GM19397 (cell line): ENCODE measurements at regions not wholly inside any gene's neighbourhood (a gene's known extent, or its start where the extent isn't known, plus 50 kb on each side); places are given as distances from the start of the nearest gene placed in this dataset.

ENCODE experiments used
- ATAC-seq: cut with Tn5 transposase; IDR thresholded peaks from one replicate; pipeline ENCODE4 v1.9.1; 2021; ENCODE audit warnings: mild to moderate bottlenecking, moderate library complexity; ENCODE audit not compliant: unreplicated experiment

DNA sequence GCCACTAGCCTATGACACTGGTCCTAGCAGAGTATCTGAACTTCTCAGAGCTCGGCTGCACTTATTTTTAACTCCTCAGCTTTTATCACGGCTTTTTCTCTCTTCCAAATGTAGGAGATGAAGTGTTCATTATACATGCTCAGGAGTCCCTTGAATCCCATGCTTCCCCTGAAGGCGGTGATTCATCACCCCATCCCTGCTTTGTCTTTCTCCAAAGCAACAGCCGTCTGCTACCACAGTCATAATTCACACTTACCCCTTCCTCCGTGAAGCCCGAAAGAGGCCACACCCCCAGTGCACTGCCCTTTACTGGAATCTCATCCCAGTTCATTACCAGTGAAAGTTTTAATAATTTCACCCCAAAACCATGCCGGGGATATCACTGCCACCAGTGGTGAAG, 301.5 kb upstream of the SHH start:
- ATAC-seq, result no peak

DNA sequence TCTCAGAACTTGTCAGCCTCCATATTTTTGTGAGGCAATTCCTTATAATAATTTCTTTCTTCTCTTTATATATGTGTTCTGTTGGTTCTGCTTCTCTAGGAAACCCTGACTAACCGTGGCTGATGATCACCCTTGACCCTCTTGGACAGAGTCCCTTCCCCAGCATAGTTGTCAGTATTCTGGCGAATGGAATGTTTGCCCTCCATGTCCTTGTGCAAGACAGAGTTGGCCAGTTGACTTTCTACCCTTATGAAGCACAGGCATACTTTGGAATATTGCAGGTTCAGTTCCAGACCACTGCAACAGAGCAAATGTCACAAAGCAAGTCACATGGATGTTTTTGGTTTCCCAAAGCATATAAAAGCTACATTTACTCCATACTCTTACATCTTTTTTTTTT, 297.7 kb upstream of the SHH start:
- ATAC-seq, result no peak

DNA sequence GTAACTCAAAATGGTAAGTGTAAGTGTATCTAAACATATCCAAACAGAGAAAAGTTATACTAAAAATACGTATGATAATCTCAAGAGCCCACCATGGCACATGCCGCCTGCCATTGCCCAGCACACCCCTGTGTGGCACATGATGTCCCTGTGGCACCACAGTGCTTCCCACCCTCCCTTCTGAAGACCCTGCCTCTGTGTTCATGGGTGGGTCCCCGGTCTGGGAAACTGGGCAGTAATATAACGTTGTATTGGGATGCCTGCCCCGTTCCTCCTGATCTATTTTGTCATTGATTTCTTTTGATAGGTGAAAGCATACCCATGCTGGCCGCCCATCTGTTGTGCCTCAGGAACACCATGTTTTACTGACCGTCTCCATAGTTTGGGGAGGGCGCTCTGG, 296.8 kb upstream of the SHH start:
- no peak for ATAC-seq

DNA sequence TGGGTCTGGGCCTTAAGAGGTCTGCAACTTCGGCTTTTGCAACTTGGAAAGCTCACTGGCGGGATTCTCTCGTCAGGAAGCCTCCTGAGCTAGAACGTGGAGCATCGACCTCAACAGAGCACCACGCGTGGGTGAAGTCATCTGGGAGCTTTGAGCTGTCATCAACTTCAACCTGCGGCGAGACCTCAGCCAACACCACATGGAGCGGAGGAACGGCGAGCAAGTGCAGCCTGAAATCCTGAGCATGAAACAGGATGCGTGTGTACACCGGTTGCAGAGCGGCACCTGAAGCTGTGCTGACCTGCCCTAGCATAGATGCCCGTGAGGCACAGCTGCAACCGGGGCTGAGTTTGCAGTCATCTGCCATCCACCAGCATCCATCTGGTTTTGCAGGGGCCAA, 295.7 kb upstream of the SHH start:
- ATAC-seq, result no peak

- ATAC-seq, result no peak
Observed at GRCh38 chr7:156106107-156106426, 293.8 kb upstream of the SHH start.

- ATAC-seq, result no peak
Observed at GRCh38 chr7:156105337-156106106, 293.3 kb upstream of the SHH start.

GRCh38 chr7:156104501-156105336, 292.5 kb upstream of the SHH start:
- ATAC-seq, result no peak

DNA sequence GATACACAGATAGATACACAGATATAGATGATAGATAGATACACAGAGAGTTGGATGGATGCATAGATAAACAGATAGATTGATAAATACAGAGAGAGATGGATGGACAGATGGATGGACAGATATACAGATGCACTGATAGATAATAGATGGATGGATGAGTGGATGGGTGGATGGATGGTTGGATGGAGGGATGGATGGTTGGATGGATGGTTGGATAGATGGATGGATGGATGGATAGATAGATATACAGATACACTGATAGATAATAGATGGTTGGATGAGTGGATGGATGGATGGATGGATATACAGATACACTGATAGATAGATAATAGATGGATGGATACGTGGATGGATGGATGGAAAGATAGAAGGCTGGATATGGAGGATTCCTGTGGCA, 290.0 kb upstream of the SHH start:
- no peak for ATAC-seq

GRCh38 chr7:156101355-156101754, 289.1 kb upstream of the SHH start:
- no peak for ATAC-seq

GRCh38 chr7:156100086-156100485, 287.8 kb upstream of the SHH start:
- ATAC-seq, result no peak

GRCh38 chr7:156099085-156099484, 286.8 kb upstream of the SHH start:
- no peak for ATAC-seq

DNA sequence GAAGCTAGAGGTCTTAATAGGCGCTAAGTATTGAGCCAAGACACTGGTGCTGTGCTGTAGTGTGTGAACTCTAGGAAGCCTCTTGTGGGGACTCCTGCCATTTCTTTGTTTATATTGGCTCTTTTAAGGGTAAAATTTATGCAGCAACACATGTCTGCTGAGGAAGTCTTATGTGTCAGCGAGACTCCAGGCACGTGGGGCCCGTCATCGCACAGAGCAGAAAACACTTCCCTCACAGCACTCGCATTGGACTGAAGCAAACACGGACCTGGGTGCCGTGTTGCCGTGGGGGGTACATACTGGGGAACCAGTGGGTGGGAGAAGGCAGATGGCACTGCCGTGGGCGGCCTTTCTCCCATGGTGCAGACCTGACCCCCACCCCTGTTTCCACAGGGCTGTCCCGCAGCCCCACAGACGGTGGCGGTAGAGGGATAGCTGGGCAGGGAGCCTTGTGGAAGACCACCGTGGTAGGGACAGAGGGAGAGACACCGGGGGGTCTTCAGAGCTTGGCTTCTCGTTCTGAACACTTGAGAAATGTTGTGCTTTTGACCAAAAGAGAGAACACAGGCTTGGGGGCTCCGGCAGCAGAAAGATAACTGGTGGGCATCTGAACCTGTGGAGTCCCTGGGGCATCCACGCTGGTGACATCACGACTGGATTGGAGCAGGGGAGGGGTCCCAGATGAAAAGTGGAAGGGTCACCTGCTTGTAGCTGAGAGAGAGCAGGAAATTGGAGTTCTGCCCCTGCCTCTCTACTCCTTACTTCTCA, 284.7 kb upstream of the SHH start:
- ATAC-seq, result no peak

DNA sequence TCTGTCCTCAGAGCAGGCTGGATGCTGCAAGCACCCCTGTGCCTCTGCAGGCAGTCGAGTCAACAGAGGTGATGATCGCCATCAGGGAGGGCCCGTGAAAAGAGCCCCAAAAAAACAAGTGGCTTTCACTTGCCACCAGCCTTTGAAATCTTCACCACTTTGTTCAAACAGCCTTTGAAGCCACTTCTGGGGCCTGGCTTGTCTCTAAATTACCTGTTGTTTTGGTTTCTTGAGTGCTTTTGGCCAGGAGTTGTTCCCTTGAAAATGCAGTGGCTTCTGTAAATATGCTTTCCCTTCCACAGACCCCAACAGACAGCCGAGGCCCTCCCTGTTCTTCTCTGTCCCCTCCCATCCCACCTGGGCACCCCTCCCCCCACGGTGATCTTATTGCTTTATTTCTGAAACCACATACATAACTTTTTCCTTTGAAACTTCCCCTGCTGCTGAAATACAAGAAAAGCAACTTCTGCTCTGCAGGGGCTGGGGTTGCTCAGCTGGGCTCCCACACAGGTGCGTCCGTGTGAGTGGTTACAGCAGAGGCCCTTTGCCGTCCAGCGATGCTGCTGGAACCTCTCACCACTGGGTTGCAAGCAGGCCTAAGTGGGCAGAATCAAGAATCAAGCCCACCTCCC, 283.8 kb upstream of the SHH start:
- no peak for ATAC-seq

DNA sequence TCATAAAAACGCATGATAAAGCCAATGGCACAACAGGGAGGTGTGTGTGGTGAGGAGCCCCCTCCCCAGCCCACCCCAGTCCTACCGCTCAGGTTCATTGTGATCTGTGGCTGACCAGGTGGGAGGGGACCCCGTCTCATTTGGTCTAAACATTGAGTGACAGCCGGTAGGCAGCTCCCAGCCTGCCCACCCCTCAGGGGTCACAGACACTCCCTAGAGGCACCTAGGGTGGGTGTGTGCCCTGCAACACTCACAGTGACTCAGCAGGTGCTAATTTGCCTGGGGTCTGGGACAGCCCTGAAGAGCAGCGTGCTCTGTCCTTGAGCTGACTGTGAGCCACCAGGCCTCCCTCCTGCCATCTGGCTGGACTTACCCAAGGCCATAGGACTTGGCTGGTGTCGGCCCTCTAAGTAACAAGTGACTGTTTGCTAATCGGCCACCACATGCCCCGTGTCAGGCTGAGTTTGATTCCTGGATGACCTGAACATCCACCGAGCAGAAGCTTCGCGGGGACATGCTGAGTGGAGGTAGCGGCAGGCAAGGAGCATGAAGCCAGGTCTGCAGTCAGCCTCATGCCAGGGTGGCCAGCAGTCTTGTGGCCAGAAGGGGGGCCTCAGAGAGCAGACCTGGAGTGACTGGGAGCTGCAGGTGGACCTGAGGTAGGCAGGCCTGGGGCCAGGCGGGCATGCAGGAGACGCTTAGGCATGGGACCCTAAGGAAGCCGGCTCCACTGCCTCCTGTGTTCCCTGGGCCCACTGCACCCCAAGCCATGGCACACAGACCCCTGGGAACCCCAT, 282.3 kb upstream of the SHH start:
- ATAC-seq, result no peak

DNA sequence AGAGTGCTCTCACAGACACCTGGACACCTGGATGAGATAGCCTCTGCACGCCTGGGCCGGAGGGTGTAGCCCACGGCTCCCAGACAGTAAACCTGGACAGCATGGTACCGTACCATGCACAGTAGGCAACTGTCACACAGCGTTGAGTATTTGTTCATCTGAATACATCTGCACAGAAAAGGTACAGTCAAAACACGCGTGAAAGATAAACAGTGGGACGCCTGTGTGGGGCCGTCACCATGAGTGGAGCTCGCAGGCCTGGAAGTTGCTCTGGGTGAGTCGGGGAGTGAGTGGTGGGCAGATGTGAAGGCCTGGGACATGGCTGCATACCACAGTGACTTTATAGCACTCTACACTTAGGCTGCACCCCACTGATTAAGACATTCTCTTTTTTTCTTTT, 280.0 kb upstream of the SHH start:
- no peak for ATAC-seq

DNA sequence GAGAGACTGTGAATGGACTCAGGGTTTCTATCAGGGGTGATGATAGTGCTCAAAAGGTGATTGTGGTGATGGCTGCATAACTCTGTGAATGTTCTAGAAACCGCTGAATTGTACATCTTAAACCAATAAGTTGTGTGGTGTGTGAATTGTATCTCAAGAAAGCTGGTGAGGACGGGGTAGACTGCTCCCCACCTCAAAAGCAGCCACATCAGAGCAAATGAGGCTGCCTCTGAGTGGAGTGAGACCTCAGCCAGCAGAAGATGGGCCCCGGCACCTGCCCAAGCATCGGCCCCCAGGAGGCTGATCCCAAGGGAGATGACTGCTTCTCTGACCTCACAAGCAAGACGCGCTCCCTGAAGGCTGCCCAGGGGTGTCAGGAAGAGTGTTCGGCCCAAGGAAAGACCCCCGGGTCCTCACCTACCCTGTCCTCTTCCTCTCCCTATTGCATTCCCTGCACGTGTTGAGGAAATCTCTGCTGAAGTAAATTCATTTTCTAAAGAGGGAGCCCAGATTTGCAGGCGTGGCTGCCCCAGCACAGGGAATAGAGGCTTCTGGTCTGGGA, 279.3 kb upstream of the SHH start:
- no peak for ATAC-seq

- ATAC-seq, result no peak
Observed at GRCh38 chr7:156090988-156091387, 278.7 kb upstream of the SHH start.

DNA sequence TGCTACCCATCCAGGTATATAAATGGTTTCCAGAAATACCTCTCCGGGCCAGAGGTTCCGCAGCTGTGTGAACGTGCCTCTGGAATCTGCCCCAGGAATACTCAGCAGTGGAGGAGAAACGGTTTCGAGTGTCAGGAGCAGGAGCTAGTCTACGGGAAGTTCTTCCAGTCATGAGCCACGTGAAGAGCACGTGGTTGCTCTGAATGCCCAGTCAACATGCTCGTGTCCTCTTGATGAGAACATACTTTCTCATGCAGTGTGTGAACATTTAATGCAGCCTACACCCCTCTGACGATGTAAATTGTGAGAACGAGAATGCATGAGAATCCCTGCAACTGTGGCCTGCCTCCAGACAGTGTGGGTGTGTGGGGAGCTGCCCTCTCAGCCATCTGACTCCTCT, 277.0 kb upstream of the SHH start:
- ATAC-seq, result no peak

GRCh38 chr7:156088115-156088514, 275.9 kb upstream of the SHH start:
- no peak for ATAC-seq
